GM21447 (cell line): ENCODE measurements at regions not wholly inside any gene's neighbourhood (a gene's known extent, or its start where the extent isn't known, plus 50 kb on each side); places are given as distances from the start of the nearest gene placed in this dataset.
"Not testable (repeated sequence)": the region's sequence is repeated elsewhere in the genome, so short reads cannot be mapped to it uniquely, and the experiment has no call there.

ENCODE experiments used
- ATAC-seq: cut with Tn5 transposase; IDR thresholded peaks from one replicate; pipeline ENCODE4 v1.9.1; 2021; ENCODE audit not compliant: unreplicated experiment

- no peak for ATAC-seq
These were observed 93.0 kb upstream of the LYSMD4 start for GRCh38 chr15:99826157-99826780.

- ATAC-seq, result no peak
These were observed 90.1 kb upstream of the LYSMD4 start for GRCh38 chr15:99823346-99823745.

DNA sequence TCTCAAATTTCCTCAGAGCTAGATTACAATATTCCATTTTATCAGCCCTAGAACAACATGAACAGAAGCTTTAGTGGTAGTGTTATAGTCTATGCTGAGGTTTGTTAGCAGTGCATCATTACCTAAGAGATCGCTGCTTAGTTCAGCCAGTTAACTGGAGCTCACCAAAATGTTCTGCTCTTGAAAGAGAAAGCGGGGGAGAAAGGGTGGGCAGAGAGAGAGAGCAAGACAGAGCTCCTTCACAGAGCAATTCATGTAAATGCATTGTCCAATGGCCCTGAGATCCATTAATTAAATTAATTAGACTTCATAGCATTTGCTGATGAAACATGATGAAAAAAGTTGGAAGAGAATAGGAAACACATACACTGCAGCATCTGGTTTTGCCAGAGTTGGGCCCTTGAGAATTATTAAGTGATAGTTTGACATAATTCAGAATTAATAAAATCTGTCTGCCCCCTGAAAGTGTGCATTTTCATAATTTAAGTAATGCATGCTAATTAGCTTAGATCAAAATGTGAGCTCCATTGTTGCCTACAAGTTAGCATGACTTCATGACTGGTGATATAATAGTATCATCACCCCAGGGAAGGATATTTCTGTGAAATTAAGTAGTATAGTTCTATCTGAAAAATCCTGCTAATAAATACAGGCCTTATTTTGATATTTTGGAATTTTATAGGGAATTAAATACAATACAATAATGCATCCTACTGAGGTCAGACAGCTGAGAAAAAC is 86.9 kb upstream of the LYSMD4 start:
- ATAC-seq, result no peak

DNA sequence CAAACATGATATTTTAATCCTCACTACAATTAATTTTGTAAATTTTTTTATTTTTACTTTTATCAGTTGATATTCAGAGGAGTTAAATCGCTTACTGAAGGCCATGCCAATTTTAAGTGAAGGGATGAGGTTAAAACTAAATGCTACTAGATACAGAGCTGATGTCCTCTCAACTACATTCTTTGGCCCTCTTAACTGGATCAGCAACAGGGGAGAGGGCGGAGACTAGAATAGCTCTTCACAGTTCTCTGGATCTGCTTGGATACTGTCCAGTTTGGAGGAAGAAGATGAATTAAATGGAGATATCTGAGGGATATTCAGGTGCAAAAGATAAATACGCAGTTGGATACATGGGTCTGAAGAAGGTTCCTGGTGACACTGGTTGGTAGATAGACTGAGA is 85.6 kb upstream of the LYSMD4 start:
- no peak for ATAC-seq

DNA sequence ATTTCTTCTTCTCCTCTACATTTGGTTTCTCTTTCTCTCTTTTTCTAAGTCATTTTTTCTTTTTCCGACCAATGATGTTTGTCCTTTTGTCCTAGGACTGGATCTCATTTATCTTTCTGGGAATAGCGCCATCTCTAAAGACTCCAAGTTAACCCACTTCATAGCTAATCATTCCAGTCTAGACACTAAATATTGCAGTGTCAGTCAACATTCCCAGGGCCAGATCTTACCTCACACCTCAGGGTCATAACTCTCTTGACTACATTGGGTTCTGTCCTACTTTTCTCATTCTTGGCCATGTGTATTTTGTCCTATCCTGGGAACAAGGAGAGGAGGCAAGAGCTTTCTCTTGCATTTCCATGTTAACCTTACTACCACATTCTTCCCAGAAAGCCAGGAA is 83.6 kb upstream of the LYSMD4 start:
- not testable (repeated sequence) for ATAC-seq

DNA sequence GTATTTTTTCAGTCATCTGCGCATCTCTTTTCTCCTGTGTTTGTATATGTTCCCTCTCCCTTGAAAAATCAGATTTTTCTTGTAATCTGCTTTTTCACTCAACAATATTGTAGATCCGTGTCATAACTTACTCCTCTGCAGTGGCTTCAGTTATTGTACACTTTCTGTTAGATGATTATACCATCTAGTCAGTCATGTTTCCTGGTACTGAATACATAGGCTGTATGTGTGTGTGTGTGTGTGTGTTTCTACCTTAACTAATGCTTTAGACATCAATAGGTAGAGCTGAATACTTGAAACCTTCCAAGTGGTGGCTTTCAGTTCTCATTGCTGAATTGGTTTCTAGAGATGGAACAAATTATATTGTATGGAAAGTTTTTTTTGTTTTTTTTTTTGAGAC is 77.4 kb upstream of the LYSMD4 start:
- ATAC-seq, result not testable (repeated sequence)

- not testable (repeated sequence) for ATAC-seq
These were observed 66.6 kb upstream of the LYSMD4 start for GRCh38 chr15:99799854-99800250.

GRCh38 chr15:99799182-99799853 is 66.1 kb upstream of the LYSMD4 start:
- not testable (repeated sequence) for ATAC-seq

DNA sequence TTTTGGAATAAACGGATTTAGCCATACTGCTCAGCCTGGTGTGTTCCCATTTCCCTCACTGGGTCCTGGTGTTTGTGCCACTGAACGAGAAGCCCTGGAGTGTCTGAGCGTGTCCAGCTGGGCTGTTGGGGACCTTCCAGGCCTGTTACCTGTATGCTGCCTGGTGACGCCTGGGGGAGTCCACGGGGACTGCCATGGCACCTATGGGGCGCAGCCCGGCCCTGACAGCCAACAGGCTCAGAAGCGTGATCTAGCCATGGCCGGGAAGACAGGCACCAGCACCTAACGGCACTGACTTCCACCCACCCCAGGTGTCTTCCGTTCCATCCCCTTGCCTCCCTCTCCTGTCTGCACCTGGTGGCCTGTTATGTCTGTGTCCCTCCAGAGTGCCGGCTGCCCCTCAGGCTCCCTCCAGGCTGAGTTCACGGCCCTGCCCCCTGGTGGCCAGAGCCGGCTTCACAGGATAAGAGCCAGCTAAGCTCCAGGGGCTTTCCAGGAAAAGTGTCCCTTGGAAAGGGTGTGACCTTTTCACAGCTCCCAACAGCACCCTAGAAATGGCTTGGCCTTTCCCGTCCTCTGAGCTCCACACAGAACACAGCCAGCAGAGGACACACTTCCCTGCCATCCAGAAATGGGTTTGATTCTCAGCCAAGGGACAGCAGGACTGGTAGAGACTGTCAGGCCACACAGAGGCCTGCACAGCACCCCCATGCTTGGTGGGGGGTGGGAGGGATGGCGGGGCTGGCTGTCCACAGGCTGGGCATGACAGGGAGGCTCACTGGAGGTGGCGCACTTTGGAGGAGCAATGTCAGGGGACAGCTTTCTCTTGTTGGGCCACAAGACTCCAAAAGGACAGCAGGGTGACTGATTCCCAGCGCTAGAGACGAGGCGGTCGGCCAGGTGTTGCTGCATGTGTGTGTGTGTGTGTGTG is 64.0 kb upstream of the LYSMD4 start:
- ATAC-seq, result not testable (repeated sequence)

GRCh38 chr15:99791881-99792807 is 58.9 kb upstream of the LYSMD4 start:
- ATAC-seq, result not testable (repeated sequence)

DNA sequence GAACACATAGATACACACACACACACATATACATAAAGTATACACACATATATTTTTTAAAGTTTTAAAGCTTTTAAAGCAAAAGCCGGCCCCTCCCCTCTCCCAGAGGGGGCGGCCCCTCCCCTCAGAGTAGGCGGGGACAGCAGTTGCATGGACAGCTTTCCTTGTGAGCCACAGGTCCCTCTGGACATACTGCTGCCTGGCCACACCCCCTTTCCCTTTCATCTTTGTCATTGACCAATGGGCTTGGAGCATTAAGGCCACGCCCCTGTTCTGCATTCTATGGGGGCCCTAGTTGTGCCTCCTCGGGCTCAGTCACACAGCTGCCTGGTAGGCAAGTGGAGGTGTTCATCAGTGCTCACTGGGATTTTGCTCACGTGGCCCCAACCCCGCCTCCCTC is 57.5 kb upstream of the LYSMD4 start:
- not testable (repeated sequence) for ATAC-seq

DNA sequence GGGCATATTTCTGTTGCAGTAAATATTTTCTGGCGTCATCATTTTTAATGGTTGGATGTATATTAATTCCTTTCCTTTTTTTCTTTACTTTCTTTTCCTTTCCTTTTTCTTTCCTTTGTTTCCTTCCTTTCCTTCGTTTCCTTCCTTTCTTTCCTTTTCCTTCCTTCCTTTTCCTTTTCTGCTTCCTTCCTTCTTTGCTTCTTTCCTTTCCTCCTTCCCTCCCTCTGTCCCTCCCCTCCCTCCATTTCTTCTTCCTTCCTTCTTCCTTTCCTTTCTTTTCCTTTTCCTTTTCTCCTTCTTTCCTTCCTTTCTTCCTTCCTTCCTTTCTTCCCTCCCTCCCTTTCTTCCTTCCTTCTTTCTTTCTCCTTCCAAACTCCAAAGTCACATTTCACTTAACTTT is 54.9 kb upstream of the LYSMD4 start:
- ATAC-seq, result no peak

DNA sequence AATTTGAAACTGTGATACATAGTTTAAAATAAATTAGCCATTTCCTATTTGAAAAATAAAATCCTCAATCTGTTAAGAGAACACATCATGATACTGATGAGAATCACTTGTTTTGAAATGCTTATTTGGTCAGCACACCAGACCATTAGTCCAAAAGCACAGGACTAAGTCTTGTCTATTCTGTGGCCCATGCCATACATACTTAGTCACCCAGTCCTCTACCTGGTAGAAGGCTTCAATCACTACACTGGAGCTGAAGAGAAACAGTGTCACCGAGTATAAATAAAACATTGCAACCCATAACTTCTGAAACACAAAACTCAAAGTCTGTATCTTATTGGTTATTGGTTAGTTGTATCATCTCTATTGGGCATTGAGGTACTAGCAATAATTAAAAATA is 51.6 kb upstream of the LYSMD4 start:
- not testable (repeated sequence) for ATAC-seq

DNA sequence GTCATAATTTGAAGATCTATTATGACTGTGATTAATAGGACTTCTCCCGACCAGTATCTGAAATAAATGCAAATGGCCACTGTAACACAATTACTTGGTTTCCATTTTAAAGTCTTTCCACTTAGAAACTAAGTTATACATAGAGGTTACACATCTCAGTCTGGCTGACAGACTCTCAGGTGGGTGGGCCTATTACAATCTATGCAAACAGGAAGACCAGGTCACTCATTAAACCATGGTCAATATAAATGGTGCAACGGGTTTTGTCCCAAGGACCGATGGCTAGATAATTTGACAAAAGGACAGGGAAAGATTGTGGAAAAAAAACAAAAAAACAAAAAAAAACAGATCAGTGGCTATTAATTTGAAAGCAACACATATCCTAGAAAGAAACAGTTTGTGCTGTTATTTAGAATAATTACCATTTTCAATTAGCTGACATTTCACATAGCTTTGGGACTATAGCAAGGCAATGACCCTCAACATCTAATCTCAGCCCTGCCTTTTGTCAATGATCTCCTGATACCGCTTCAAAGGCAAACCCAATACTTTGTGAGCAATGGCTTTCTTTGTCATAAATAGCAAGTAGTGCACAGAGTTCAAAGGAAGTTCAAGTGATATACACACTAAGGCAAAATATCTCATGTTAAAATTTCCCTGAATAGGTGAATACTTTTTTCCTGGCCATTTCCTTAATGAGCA is 50.8 kb upstream of the LYSMD4 start:
- not testable (repeated sequence) for ATAC-seq
